ENCODE measurements at regions not wholly inside any gene's neighbourhood (a gene's known extent, or its start where the extent isn't known, plus 50 kb on each side); places are given as distances from the start of the nearest gene placed in this dataset.

GRCh38 chr16:47995354-47995753 is 160.4 kb downstream of the ABCC12 start:
- no peak overlapping the region for H3K27ac Mint-ChIP-seq (ENCODE audit: unreplicated experiment)
- peaks cover 6% of the 10 kb centered on the region for H3K36me3 Mint-ChIP-seq (ENCODE audit: low read depth)
- peaks cover 25% of the 10 kb centered on the region for H3K4me1 Mint-ChIP-seq
- H3K9me3 Mint-ChIP-seq = peaks cover 13% of the 10 kb centered on the region
- no peaks in the 10 kb centered on the region for H3K27me3 Mint-ChIP-seq (ENCODE audit: low read depth)
- DNase-seq (ENCODE audit: low read depth, low spot score) = no peak
- no peak overlapping the region for H3K4me3 Mint-ChIP-seq
- TF ChIP-seq CTCF (conservative IDR thresholded peaks at IDR 0.05) = no peak

GRCh38 chr16:47991491-47991890 is 164.3 kb downstream of the ABCC12 start:
- DNase-seq (ENCODE audit: low read depth, low spot score) = no peak
- H3K9me3 Mint-ChIP-seq = peaks cover 17% of the 10 kb centered on the region
- no peak overlapping the region for H3K27ac Mint-ChIP-seq (ENCODE audit: unreplicated experiment)
- peaks cover 12% of the 10 kb centered on the region for H3K36me3 Mint-ChIP-seq (ENCODE audit: low read depth)
- H3K27me3 Mint-ChIP-seq (ENCODE audit: low read depth) = no peaks in the 10 kb centered on the region
- H3K4me3 Mint-ChIP-seq = no peak overlapping the region
- no peak for TF ChIP-seq CTCF (conservative IDR thresholded peaks at IDR 0.05)
- peaks cover 25% of the 10 kb centered on the region for H3K4me1 Mint-ChIP-seq

GRCh38 chr16:47990676-47991075 is 165.1 kb downstream of the ABCC12 start:
- H3K27ac Mint-ChIP-seq (ENCODE audit: unreplicated experiment) = no peak overlapping the region
- peaks cover 25% of the 10 kb centered on the region for H3K4me1 Mint-ChIP-seq
- no peak for TF ChIP-seq CTCF (conservative IDR thresholded peaks at IDR 0.05)
- H3K4me3 Mint-ChIP-seq = no peak overlapping the region
- no peaks in the 10 kb centered on the region for H3K27me3 Mint-ChIP-seq (ENCODE audit: low read depth)
- peaks cover 17% of the 10 kb centered on the region for H3K9me3 Mint-ChIP-seq
- no peak for DNase-seq (ENCODE audit: low read depth, low spot score)
- peaks cover 12% of the 10 kb centered on the region for H3K36me3 Mint-ChIP-seq (ENCODE audit: low read depth)

GRCh38 chr16:47987136-47987535 is 168.7 kb downstream of the ABCC12 start:
- Mint-ChIP-seq H3K4me1 (peaks cover 41% of the 10 kb centered on the region), H3K9me3 (peaks cover 23% of the 10 kb centered on the region), H3K36me3 (ENCODE audit: low read depth) (peaks cover 15% of the 10 kb centered on the region), H3K27ac (ENCODE audit: unreplicated experiment) (peak overlapping the region; percentile 5), H3K4me3 (no peak overlapping the region), H3K27me3 (ENCODE audit: low read depth) (no peaks in the 10 kb centered on the region)
- no peak for DNase-seq (ENCODE audit: low read depth, low spot score)
- TF ChIP-seq CTCF (conservative IDR thresholded peaks at IDR 0.05) = no peak

DNA sequence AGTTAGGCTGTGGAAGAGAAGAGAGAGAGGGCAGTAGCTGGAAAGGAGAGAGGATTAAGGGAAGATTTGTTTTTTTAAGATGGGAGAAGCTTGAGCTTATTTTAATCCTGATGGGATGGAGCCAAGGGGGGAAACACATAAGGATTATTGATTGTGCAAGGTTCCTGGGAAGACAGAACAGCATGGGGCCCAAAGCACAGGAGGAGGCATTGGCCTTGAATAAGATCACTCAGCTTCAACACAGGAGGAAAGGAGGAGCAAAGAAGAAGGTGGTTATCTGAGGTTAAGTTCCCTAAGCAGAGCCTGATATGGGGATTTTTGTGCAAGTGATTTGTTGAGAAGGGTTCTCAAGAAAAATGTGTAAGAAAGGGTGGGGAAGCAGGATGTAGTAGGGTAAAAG is 169.8 kb downstream of the ABCC12 start:
- H3K9me3 Mint-ChIP-seq = peaks cover 19% of the 10 kb centered on the region
- peaks cover 13% of the 10 kb centered on the region for H3K36me3 Mint-ChIP-seq (ENCODE audit: low read depth)
- H3K27ac Mint-ChIP-seq (ENCODE audit: unreplicated experiment) = no peak overlapping the region
- DNase-seq (ENCODE audit: low read depth, low spot score) = no peak
- H3K4me3 Mint-ChIP-seq = no peak overlapping the region
- H3K27me3 Mint-ChIP-seq (ENCODE audit: low read depth) = no peaks in the 10 kb centered on the region
- TF ChIP-seq CTCF (conservative IDR thresholded peaks at IDR 0.05) = no peak
- peaks cover 29% of the 10 kb centered on the region for H3K4me1 Mint-ChIP-seq

DNA sequence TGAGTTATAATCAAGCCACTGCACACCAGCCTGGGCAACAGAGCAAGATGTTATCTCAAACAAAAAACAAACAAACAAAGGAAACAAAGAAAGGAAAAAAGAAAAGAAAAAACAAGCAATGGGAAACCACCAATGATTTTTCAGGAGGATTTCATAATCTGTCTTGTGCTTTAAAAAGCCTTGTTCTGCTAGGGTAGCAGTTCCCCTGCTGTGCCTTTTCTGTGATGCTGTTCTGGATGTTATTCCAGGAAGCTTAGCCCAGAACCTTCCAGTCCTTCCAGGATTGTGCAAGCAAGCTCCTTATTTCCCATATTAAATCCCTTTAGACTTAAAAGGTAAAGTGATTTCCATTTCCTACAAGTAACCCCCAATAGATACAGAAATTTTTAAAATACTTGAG is 171.1 kb downstream of the ABCC12 start:
- peaks cover 6% of the 10 kb centered on the region for H3K36me3 Mint-ChIP-seq (ENCODE audit: low read depth)
- H3K4me1 Mint-ChIP-seq = peaks cover 34% of the 10 kb centered on the region
- H3K27me3 Mint-ChIP-seq (ENCODE audit: low read depth) = no peaks in the 10 kb centered on the region
- peaks cover 8% of the 10 kb centered on the region for H3K9me3 Mint-ChIP-seq
- no peak for DNase-seq (ENCODE audit: low read depth, low spot score)
- no peak overlapping the region for H3K27ac Mint-ChIP-seq (ENCODE audit: unreplicated experiment)
- H3K4me3 Mint-ChIP-seq = no peak overlapping the region
- no peak for TF ChIP-seq CTCF (conservative IDR thresholded peaks at IDR 0.05)

All from neural crest cell (in vitro differentiated cells).